ENCODE measurements at regions not wholly inside any gene's neighbourhood (a gene's known extent, or its start where the extent isn't known, plus 50 kb on each side); places are given as distances from the start of the nearest gene placed in this dataset.

DNA sequence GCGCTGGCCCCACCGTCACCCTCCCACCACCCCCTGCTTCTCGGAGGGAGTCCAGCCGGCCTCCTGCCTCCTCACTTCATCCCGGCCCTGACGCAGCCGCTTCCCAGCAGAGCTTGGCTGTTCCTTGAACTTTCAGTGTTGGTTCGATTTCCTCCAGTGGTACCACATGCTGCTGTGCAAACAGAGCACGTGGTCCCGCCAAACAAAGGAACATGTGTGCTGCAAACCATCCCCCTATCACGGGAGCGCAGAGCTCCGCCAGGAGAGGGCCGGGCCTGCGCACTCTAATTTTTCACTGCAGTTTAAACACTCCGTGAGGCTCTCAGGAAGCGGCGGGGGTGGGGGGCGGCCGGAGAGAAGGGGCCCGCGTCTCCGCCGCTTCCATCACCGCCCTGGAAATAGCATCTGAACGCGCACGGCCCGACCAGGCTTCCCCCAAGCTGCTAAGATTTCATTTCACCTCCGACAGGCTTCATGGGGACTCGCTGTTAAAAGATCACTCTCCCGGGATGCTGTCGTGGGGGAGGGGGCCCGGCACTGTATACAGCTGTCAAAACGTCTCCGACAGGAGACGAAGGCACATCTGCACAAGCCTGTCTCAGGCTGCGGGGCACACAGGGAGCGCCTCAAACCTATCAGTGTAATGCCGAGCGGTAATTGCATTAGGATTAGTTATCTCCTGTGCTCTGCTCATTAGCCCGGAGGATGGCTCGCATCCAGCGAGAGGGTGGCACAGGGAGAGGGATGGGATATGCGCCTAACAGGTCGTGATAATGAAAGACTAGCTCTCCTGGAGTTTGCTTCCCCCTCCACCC is 269.9 kb upstream of the SORL1-AS1 start:
- Histone ChIP-seq H3K79me2 (ENCODE audit: insufficient read depth) (no peaks in the 10 kb centered on the region), H3K9me2 (no peaks in the 10 kb centered on the region), H3K36me3 (replicated peaks in 1 of 2; ENCODE audit: control insufficient read depth in 1 of 2, insufficient read depth in 2 of 2, low read length in 1 of 2) (no peaks in the 10 kb centered on the region), H3K4me1 (ENCODE audit: control insufficient read depth in 1 of 2, insufficient read depth in 2 of 2, low read depth in 1 of 2, low read length in 1 of 2) (peaks cover 8 to 14% of the 10 kb centered on the region in 2 experiments; a peak in 2 of 4 replicates), H3K4me3 (ENCODE audit: low read depth in 2 of 2, low read length in 1 of 2) (peak overlapping the region in 1 of 2 experiments; percentile 28; a peak in 1 of 4 replicates), H3K4me2 (peak overlapping the region; percentile 41; the same call in 1 of the 2 replicates), H3K27ac (ENCODE audit: low read depth in 2 of 2, low read length in 1 of 2) (peak overlapping the region in 1 of 2 experiments; percentile 89; a peak in 2 of 4 replicates), H4K20me1 (ENCODE audit: insufficient read depth) (no peaks in the 10 kb centered on the region), H3K27me3 (ENCODE audit: insufficient read depth) (no peaks in the 10 kb centered on the region), H2AFZ (ENCODE audit: low read depth) (peak overlapping the region; percentile 56; the same call in 1 of the 2 replicates), H3K9me3 (no peaks in the 10 kb centered on the region), H3K9ac (no peak overlapping the region), H3F3A (replicated peaks; ENCODE audit: insufficient read depth) (no peaks in the 10 kb centered on the region)
- 41% methylated on average over 41 of the region's 46 CpGs for WGBS (ENCODE audit: low lambda C conversion rate)
- CTCF ChIA-PET, result interaction anchor here (0.7 to 2.9 kb wide), 9 partner anchors 15 to 493 kb away, joined by 3 to 14 read pairs (median 3); no protein-coding TSS in a partner anchor
- peak; percentile 82 for DNase-seq
- POLR2A ChIA-PET, result interaction anchor here (0.6 to 2.0 kb wide), 5 partner anchors 19 to 378 kb away, joined by 3 to 14 read pairs (median 6); no protein-coding TSS in a partner anchor
- TF ChIP-seq, protein P1, sequence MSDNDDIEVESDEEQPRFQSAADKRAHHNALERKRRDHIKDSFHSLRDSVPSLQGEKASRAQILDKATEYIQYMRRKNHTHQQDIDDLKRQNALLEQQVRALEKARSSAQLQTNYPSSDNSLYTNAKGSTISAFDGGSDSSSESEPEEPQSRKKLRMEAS (IDR thresholded peaks at IDR 0.05; ENCODE audit: low read depth), result peak; percentile 67; the same call in 1 of the 2 replicates
- TF ChIP-seq CHD2 (IDR thresholded peaks at IDR 0.05; ENCODE audit: low read length, partially characterized antibody), result peak; percentile 73
- no peak for TF ChIP-seq JUND (IDR thresholded peaks at IDR 0.05)
- no peak for TF ChIP-seq EZH2phosphoT487 (IDR thresholded peaks at IDR 0.05; ENCODE audit: borderline replicate concordance, low read depth)
- TF ChIP-seq SIN3A (IDR thresholded peaks at IDR 0.05; ENCODE audit: borderline replicate concordance, low read depth, low read length), result no peak
- TF ChIP-seq FOXJ3 (CRISPR knock-in tag; IDR thresholded peaks at IDR 0.05), result no peak; the same call in 1 of the 2 replicates
- no peak for TF ChIP-seq TAF1 (IDR thresholded peaks at IDR 0.05; ENCODE audit: borderline replicate concordance, low read depth, low read length)
- peak; percentile 91 for TF ChIP-seq GATA2 (CRISPR knock-in tag; IDR thresholded peaks at IDR 0.05)
- peak; percentile 29; the same call in 1 of the 2 replicates for TF ChIP-seq RCOR1 (IDR thresholded peaks at IDR 0.05; ENCODE audit: low read length)
- no peak for TF ChIP-seq POLR2AphosphoS5 (IDR thresholded peaks at IDR 0.05; ENCODE audit: low read depth, low read length)
- peak in 1 of 2 experiments; percentile 65; a peak in 2 of 4 replicates for TF ChIP-seq EP300 (IDR thresholded peaks at IDR 0.05; ENCODE audit: borderline replicate concordance in 1 of 2, low read depth in 1 of 2, low read length in 1 of 2)
- peak; percentile 31; the same call in 1 of the 2 replicates for TF ChIP-seq RAD21 (IDR thresholded peaks at IDR 0.05; ENCODE audit: low read length)
- peak; percentile 42; the same call in 1 of the 2 replicates for TF ChIP-seq MXI1 (IDR thresholded peaks at IDR 0.05; ENCODE audit: low read depth, low read length)

DNA sequence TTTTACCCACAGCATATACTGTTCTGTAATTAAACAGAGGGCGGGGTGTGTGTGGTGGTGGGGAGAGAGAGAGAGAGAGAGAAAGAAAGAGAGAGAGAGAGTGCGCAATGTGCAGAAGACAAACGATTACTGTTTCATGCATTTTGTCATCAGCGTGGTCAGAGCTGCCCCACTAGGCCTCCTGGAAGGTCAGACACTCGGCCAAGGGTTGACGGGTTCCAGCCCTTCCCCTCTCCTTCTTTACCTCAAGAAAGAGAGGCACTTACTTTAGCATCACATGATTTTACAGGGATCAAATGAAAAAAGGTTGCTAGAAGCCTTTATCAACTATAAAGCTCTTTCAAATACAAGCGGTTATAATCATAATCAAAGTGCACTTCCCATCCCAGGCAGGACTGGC is 269.2 kb upstream of the SORL1-AS1 start:
- Histone ChIP-seq H3K9ac (no peak overlapping the region), H3K36me3 (replicated peaks in 1 of 2; ENCODE audit: control insufficient read depth in 1 of 2, insufficient read depth in 2 of 2, low read length in 1 of 2) (no peaks in the 10 kb centered on the region), H3K27me3 (ENCODE audit: insufficient read depth) (no peaks in the 10 kb centered on the region), H4K20me1 (ENCODE audit: insufficient read depth) (no peaks in the 10 kb centered on the region), H3K4me1 (ENCODE audit: control insufficient read depth in 1 of 2, insufficient read depth in 2 of 2, low read depth in 1 of 2, low read length in 1 of 2) (peaks cover 8 to 14% of the 10 kb centered on the region in 2 experiments; a peak in 2 of 4 replicates), H3K9me3 (no peaks in the 10 kb centered on the region), H2AFZ (ENCODE audit: low read depth) (peak overlapping the region; percentile 56; the same call in 1 of the 2 replicates), H3K4me2 (no peak overlapping the region), H3K79me2 (ENCODE audit: insufficient read depth) (no peaks in the 10 kb centered on the region), H3K9me2 (no peaks in the 10 kb centered on the region), H3K4me3 (ENCODE audit: low read depth in 2 of 2, low read length in 1 of 2) (no peak overlapping the region), H3K27ac (ENCODE audit: low read depth in 2 of 2, low read length in 1 of 2) (peak overlapping the region in 1 of 2 experiments; percentile 89; a peak in 2 of 4 replicates), H3F3A (replicated peaks; ENCODE audit: insufficient read depth) (no peaks in the 10 kb centered on the region)
- peak; percentile 6 for DNase-seq
- TF ChIP-seq, protein P2, sequence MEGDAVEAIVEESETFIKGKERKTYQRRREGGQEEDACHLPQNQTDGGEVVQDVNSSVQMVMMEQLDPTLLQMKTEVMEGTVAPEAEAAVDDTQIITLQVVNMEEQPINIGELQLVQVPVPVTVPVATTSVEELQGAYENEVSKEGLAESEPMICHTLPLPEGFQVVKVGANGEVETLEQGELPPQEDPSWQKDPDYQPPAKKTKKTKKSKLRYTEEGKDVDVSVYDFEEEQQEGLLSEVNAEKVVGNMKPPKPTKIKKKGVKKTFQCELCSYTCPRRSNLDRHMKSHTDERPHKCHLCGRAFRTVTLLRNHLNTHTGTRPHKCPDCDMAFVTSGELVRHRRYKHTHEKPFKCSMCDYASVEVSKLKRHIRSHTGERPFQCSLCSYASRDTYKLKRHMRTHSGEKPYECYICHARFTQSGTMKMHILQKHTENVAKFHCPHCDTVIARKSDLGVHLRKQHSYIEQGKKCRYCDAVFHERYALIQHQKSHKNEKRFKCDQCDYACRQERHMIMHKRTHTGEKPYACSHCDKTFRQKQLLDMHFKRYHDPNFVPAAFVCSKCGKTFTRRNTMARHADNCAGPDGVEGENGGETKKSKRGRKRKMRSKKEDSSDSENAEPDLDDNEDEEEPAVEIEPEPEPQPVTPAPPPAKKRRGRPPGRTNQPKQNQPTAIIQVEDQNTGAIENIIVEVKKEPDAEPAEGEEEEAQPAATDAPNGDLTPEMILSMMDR (IDR thresholded peaks at IDR 0.05), result no peak
- TF ChIP-seq, protein P3, sequence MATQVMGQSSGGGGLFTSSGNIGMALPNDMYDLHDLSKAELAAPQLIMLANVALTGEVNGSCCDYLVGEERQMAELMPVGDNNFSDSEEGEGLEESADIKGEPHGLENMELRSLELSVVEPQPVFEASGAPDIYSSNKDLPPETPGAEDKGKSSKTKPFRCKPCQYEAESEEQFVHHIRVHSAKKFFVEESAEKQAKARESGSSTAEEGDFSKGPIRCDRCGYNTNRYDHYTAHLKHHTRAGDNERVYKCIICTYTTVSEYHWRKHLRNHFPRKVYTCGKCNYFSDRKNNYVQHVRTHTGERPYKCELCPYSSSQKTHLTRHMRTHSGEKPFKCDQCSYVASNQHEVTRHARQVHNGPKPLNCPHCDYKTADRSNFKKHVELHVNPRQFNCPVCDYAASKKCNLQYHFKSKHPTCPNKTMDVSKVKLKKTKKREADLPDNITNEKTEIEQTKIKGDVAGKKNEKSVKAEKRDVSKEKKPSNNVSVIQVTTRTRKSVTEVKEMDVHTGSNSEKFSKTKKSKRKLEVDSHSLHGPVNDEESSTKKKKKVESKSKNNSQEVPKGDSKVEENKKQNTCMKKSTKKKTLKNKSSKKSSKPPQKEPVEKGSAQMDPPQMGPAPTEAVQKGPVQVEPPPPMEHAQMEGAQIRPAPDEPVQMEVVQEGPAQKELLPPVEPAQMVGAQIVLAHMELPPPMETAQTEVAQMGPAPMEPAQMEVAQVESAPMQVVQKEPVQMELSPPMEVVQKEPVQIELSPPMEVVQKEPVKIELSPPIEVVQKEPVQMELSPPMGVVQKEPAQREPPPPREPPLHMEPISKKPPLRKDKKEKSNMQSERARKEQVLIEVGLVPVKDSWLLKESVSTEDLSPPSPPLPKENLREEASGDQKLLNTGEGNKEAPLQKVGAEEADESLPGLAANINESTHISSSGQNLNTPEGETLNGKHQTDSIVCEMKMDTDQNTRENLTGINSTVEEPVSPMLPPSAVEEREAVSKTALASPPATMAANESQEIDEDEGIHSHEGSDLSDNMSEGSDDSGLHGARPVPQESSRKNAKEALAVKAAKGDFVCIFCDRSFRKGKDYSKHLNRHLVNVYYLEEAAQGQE (IDR thresholded peaks at IDR 0.05; ENCODE audit: low read depth, low read length), result no peak
- TF ChIP-seq TCF12 (IDR thresholded peaks at IDR 0.05) (no peak), SMC3 (IDR thresholded peaks at IDR 0.05; ENCODE audit: low read depth, low read length) (no peak), FOXJ3 (CRISPR knock-in tag; IDR thresholded peaks at IDR 0.05) (no peak), YY1 (IDR thresholded peaks at IDR 0.05; ENCODE audit: low read depth) (no peak), RAD21 (IDR thresholded peaks at IDR 0.05; ENCODE audit: low read length) (no peak)
- WGBS (ENCODE audit: low lambda C conversion rate), result 95% methylated on average over 7 of the region's 7 CpGs
- POLR2A ChIA-PET, result interaction anchor here (0.6 to 2.0 kb wide), 5 partner anchors 20 to 379 kb away, joined by 3 to 14 read pairs (median 6); no protein-coding TSS in a partner anchor
- CTCF ChIA-PET, result interaction anchor here (0.8 to 2.9 kb wide), 5 partner anchors 15 to 379 kb away, joined by 3 to 14 read pairs (median 3); no protein-coding TSS in a partner anchor
